ENCODE measurements at regions not wholly inside any gene's neighbourhood (a gene's known extent, or its start where the extent isn't known, plus 50 kb on each side); places are given as distances from the start of the nearest gene placed in this dataset.

DNA sequence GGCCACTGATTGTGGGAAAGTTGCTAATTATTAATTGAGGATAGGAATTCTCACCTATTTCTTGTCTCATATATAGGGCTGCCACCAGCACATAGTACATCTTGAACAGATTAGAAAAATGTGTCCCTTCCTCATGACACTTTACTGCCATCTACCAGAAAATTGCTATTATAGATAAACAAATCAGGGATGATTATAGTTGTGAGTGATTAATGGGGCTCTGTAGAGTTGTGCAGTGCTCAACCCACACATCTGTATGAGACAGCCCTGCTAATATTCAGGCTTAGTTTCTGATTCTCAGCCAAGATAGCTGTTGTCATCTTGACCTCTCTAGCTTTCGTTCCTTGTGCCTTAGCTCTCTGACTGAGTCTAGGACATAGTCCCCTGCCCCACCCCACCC is 373.3 kb downstream of the TLE4 start:
- no peak for DNase-seq (ENCODE audit: low spot score)

DNA sequence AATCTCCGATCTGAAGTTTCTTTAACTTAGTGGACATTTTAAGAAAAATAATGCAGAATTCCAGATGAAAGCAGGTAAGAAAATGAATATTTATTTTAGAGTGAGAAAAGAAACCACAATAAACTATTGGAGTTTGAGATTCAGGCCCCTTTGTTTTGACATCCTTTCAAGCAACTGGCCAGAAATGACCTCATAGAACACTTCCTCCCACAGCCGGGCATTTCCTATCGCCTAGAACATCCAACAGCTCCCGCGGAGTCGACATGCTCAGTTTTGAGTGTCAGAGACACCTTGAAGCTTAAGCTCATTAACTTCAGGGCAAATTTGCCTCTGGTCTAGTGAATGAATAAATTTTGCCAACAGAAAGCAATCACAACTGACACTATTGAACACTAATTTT is 369.2 kb downstream of the TLE4 start:
- no peak for DNase-seq (ENCODE audit: low spot score)

DNA sequence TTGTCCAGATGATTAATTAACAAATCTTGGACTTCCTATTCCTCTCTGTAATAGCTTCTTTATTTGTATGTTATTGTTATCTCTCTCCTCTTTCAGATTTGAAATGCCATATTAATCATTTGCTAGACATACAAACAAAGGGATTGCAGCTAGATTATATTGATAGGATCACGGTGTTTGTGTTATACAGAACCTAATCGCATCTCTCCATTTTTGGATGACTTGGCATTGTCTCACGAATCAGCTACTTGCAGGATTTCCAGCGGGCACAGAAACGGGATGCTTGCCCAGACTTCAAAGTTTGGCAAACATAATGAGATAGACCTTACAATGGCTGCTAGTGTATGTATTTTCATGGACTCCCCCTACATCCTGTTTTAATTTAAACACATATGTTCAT is 368.1 kb downstream of the TLE4 start:
- DNase-seq (ENCODE audit: low spot score) = no peak

DNA sequence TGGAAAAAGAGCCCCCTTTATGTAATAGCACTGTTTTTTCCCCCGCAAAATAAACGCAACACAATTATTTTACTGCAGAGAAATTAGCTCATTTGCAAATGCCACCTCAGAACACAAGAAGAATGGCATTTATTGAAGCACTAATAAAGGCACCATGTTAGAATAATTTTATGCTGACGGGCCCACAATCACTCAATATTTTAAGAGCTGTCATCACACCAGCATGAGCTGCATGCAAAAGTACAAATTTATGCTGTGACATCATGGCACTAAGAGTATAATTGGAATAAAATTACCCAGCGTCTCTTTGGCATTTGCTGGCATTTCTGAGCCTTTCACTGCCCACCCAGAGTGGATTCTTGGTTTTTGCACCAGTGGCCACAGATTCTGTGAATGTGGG is 364.6 kb downstream of the TLE4 start:
- DNase-seq (ENCODE audit: low spot score) = no peak

DNA sequence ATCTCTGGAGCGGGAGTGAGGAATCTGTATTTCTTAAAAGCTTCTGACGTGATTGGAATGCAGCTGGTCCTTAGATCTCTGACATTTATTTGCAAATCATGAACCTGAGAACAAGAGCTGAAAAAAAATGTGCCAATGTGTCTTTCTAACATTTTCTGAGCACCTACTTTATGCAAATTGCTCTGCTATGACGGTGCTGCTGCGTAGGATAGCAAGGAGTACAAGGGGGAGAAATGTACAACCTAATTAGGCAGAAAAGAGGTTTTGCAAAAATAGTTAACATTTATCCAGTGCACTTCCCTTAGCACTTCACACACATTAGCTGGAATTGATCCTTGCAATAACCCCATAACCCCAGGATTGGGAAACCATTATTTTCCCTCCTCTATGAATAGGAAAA is 357.5 kb downstream of the TLE4 start:
- no peak for DNase-seq (ENCODE audit: low spot score)

DNA sequence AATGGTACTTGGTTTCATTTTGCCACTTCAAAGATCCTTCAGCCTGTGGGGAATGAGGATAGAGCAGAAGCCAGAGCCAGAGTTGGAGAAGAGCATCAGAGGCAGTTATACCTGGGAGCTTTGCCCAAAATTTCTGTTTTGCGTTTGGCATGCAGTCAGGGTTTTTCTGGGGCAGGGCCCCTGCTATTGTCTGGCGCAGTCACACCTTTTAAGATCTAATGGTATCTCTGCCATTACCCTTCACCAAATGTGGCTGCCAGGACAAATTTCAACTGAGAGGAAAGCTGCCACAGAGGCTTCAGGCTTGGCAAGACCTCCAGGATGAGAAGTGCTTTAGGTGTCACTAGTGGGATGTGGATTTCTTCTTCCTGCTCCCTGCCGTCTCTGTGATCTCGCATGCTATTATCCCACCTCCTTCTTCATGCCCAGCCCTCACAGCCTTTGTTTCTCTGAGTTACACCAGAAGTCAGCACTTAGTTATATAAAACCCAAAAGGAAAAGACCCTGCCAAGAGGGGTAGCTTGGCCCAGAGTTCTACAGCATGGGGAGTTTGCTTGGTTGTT is 357.0 kb downstream of the TLE4 start:
- no peak for DNase-seq (ENCODE audit: low spot score)

DNA sequence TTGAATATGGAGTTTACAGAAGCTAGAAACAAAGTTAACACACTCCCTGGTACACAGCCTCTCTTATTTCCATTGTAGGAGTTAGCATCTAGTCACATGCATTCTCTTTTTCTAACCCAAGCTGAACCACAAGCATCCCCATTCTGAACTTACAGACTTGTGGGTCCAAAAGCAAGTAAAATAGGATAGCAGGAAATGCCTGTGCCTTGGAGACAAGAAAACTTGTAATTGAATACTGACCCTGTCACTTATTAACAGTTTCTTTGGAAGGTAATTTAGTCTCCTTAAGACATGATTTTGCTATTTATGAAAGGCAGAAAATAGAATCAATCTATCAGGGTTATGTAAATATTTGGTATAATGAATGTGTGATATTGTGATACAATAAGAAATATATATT is 353.6 kb downstream of the TLE4 start:
- no peak for DNase-seq (ENCODE audit: low spot score)

DNA sequence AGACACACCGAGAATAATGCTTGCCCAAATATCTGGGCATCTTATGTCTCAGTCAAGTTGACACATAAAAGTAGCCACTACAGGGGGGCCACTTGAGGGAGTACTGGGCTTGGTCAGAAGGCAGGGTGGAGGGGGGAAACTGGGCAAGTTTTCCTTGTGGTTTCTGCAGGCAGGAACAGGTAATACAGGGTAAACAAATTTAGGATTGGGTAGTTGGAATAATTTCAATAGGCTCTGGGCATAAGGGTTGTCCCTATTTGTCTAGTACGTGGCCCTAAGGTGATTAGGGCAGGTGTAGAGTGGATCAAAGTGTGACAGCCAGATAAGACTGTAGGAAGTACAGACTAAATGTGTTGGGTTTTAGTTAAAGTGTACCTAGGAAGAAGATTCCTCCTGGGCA is 353.1 kb downstream of the TLE4 start:
- DNase-seq (ENCODE audit: low spot score) = no peak

DNA sequence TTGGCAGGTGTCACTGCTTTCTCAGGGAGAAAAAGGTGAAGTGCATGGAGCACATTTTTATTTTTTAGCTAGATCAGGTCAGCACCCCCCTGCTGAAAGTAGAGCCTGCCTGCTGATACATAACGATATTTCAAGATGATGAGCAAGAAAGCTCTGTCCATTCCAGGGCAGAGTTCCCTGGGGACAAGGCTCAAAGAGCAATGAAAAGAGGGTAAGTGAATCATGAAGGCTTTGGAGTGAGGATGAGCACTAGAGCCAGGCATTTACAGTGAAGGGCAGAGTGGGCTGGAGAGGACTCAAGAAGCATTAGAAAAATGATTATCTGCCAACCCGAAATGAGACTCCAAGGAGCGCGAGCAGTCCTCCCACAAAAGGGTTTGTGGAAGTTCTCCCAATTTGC is 345.7 kb downstream of the TLE4 start:
- peak; percentile 4 for DNase-seq (ENCODE audit: low spot score)

DNA sequence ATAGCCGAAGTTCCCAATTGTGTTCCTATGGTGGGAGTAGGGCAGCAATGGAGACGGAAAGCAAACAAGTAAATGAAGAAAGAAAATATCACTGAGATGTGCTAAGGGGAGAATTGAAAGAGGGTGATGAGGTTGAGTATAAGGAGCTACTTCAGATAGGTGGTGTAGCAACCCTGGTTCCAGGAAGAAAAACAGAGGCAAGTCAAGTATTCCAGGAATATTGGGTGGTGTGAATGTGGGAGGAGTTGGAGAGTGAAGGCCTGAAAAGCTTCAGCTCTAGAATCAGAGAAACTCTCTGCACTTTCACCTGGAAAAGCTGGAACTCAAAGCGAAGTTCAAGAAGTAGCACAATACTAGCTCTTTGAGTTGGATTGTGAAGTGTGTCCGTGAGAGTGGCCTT is 342.1 kb downstream of the TLE4 start:
- DNase-seq (ENCODE audit: low spot score) = no peak

DNA sequence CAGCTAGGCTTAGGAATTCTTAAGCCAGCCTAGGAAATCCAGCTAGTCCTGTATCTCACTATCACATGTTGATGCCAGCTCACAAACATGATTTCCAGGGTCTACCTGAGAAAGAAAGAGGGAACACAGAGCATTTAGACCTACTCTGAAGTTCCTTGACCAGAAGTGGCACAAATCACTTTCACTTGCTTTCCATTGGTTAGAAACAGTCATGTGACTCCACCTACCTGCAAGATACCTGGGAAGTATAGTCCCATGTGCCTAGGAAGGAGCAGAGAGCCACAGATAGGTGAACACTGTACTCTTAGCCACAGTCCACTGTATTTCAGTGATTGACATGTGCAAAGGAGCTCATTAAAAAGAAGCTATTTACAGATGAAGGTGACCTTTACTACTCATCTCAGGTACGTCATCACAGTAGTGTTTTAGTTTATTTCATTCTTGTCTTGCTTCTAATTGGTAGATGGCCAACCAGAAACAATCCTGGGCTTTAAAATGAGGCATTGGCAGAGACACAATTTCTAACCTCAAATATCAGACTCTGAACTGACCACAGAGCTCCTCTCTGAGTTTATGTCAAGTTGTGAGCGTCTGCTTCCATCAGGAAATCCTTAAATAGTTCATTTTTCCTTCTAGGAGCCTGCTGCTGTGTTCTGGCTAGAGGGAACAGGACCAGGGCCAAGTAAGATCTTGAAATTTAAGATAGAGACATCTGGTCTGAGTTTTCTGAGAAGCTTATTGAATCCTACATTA is 340.7 kb downstream of the TLE4 start:
- DNase-seq (ENCODE audit: low spot score) = no peak

DNA sequence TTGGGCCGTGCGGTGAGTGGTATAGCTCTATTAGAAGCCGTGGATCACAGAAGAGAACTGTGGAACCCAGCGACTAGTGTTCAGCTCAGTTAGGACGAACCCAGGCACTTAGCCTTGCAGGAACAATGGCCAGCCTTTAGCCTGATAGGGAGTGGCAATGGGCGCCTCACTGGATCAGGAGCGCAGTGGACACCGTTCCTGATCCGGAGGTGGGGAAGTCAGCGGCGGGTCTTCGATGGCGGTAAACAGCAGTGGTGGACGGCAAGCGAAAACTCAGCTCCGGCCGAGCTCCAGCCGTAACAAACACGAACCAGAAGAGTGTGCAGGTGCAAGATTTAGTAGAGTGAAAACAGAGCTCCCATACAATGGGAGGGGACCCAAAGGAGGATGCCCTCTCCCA is 340.0 kb downstream of the TLE4 start:
- no peak for DNase-seq (ENCODE audit: low spot score)

DNA sequence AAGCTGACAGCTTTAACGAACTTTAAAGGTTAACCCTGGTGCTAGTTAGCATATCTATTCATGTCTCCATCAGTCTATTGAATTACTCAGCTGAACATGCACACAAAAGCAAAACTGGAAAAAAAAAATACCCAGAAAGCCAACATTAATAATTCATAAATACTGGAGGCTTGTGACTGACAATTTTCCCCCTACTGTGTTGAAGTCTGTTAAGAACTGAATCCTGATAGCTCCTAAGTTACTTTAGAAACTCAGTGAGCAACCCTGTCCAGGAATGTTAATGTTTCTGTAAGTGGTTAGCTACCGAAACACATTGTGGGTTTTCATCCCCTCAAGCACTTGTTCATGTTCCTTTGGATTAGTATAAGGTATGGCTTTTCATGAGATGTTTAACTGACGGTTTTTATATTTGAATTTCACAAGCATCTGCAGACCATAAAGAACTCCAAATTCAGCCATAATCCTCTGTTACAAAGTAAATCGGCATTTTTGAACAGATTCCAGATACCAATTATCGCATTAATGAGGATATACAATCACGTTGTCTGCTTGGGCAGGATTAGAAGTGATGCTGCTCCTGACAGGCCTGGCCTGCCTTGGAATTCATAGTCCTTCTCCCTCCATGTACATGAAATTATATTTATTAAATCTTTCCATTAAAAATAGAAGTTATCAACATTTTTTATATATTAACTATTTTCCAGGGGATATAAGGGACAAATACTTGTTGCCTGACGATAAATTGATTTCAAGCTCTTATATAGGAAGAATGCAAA is 331.2 kb downstream of the TLE4 start:
- no peak for DNase-seq (ENCODE audit: low spot score)

DNA sequence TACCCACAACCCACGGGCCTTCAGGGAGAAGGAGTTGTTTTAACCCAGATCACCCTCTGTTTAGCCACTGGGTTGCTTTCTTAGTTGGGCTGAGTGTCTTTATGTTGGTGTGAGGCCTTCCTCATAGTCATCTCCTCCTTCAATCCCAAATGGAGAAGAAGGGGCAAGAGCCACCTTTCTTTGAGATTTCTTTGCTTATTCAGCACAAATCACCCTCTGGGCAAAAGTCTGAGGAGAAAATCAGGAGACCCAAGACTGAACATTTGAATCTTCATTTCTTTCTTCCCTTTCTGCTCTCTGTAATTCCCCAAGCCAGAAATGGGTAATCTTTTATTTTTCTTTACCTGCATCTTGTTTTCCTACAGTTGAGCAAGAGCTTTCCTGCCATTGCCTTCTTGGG is 329.0 kb downstream of the TLE4 start:
- no peak for DNase-seq (ENCODE audit: low spot score)

DNA sequence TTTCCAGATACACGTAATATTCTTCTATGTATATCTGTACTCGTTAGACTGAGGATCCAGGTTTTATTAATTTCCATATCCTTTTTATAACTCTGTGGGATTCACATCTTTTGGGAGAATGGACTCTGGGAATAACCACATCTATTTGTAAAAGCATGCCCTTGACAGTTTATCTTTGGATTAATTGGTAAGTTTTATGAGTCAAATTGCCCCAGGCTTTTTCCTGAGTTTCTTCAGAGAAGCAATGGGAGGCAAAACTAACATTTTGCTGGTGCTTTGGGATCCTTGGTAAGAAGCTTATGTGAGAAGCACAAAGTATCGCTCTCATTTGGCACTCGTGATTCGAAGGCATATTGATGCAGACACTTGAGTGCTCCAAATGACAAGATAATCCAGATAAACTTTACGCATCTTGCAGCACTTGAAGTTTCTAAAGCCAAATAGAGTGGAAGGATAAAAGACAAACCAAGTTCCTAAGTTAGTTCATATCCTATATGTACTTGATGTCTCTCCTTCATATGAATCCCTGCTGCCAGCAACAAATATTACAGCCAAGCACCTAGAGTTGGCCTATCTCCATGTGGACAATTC is 324.7 kb downstream of the TLE4 start:
- DNase-seq (ENCODE audit: low spot score) = no peak

DNA sequence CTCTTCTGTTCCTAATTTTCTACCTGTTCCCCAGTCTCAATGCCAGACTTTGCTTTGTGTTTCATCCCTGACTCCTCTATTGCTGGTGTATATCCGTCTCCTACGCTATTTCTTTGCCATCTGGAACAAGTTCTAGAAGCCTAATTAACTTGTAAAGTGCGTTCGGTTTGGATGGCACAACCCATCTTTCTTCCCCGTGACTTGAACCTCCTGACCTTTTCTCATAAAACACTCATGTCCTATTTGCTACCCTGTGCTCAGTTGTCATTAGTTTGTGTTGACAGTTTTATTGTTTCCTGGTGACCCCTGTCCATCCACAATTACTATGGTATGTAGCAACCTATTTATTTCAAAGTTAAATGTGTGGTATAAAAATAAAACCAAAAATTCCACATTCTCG is 323.5 kb downstream of the TLE4 start:
- DNase-seq (ENCODE audit: low spot score) = no peak

DNA sequence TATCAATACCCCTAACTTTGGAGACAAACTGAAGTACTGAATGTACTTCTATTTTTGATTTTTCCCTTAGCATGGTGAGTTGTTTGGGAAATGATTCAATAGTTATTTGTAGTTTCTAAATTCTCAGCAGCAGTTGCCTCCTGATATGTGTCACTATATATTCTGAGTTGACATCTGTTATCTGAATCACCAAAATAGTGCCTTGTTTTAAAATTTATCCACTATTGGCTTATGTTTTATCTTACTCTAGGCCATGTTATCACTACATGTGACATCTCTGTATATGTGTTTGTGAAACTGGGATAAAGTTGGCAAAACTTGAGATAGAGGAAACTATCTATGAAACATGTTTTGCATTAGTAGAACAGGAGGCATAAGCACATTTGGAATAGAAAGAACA is 317.6 kb downstream of the TLE4 start:
- DNase-seq (ENCODE audit: low spot score) = no peak

DNA sequence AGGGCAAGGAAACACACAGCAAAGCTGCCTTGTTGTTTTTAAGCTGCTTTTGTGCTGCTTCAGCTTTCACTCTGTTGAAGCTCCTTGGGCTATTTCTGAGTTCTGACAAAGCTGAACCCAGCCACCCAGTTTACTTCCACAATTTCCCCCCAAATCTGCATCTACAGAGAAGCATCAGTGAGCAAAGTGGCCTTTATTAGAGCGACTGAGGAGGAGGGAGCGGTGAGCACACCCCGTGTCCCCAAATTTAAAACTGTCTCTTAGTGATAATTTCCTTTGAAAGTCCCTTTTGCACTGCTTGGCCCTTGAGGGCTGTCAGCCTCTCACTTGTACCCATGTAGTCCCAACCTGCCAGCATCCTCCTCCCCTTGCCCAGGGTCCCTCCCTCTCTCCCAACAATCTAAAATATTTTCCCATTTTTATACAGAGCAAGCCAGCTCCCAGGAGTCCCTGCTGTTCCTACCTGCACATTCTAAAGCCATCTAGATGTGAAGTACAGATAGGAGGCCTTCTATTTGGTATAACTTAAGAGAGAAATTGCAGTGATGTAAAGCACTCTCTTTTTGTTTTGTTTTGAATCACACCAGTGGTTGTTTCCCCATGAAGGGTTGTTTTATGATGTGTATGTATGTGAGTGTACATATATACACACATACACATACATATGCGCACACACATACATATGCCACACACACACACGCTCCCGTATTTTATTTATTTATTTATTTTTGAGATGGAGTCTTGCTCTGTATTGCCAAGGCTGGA is 313.5 kb downstream of the TLE4 start:
- DNase-seq (ENCODE audit: low spot score) = no peak

DNA sequence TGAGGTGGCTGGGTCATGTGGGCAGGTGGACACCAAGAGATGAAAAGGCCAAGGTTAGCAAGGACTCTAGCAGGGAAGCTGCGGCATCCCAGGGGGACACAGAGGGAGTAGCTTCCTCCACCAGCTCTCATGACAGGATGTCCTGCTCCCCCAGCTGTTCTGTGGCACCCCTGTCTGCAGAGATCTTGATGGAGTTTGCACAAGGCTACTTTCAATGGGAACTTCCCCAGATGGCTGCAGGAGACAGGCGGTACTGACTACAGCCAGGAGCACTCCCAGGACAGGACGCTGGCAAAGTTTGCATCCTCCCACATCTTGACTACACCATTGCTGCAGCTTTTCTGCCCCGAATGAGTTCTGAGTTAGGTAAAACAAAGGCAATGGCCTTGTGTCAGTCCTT is 312.8 kb downstream of the TLE4 start:
- DNase-seq (ENCODE audit: low spot score) = no peak

DNA sequence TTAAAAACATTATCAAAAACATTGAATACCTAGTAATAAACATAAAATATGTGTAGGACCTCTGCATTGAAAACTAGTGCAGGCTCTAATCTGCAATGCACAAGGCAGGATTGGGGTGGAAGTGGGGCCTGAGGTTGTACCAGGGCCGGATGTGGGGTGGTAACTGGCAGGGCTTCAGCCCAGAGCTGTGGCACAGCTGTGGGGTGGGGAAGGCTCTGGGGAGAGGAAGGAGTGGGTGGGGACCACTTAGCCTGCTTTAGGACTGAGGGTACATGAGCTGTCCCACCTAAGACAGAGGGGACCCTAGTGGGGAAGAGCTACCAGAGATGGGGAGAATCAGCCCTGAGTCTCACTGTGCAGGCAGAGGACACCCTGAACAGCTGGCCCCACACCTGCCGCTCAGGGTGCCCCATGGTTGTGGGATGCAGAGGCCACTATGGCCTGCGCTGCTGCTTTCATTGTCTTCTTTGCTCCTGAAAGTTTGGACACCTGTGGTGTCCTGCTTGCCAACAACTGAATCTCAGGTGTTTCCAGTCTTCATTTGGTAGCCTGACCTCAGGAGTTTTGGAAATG is 311.4 kb downstream of the TLE4 start:
- no peak for DNase-seq (ENCODE audit: low spot score)

DNA sequence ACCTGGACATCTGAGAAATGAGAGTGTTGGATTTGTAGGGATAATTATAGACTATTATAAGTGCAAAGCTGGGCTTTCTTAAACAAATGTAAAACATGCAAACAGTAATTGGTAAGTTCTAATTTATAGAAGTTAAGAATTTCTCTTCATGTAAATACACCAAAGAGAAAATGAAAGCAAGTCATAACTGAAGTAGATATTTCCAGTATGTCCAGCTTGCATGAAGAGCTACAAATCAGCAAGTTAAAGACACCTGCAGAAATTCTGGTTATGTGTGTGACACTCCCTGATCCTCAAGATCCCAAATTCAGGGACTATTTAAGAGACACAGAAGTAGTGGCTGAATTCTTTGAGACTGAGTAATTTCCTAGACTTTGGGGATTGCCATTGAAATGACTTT is 308.9 kb downstream of the TLE4 start:
- no peak for DNase-seq (ENCODE audit: low spot score)

Measured in GM03348 (cell line).